Liver (tissue), 8 donors: ENCODE measurements at regions not wholly inside any gene's neighbourhood (a gene's known extent, or its start where the extent isn't known, plus 50 kb on each side); places are given as distances from the start of the nearest gene placed in this dataset.

ENCODE experiments used
- DNase-seq: peaks from one replicate; pipeline ENCODE4 v3.0.0-alpha.2; 2017; ENCODE audit warnings: low spot score
- H3K27ac ChIP-seq, 2 donors: one replicate each; pipeline ENCODE4 v1.7.0; 2013; ENCODE audit warnings: inconsistent platforms in 2 of 2, low read length in 2 of 2, control low read depth in 1 of 2, low read depth in 1 of 2, mild to moderate bottlenecking in 1 of 2
- H3K27me3 ChIP-seq, 4 donors: one replicate each; pipeline versions ENCODE4 v1.6.1 to v1.7.0; 2013; ENCODE audit warnings: low read length in 3 of 4, inconsistent platforms in 1 of 4, mild to moderate bottlenecking in 1 of 4, moderate library complexity in 1 of 4; ENCODE audit not compliant: control insufficient read depth in 4 of 4, insufficient read depth in 4 of 4
- H3K36me3 ChIP-seq, 4 donors: one replicate each; pipeline versions ENCODE4 v1.6.1 to v1.7.0; 2013; ENCODE audit warnings: low read length in 3 of 4, mild to moderate bottlenecking in 3 of 4, low read depth in 1 of 4, moderate library complexity in 1 of 4; ENCODE audit not compliant: control insufficient read depth in 4 of 4, insufficient read depth in 3 of 4
- H3K4me1 ChIP-seq, 4 donors: one replicate each; pipeline versions ENCODE4 v1.6.1 to v1.7.0; 2013; ENCODE audit warnings: low read length in 3 of 4, mild to moderate bottlenecking in 3 of 4, moderate library complexity in 1 of 4; ENCODE audit not compliant: control insufficient read depth in 4 of 4, insufficient read depth in 4 of 4
- H3K4me3 ChIP-seq, 3 donors: one replicate each; pipeline versions ENCODE4 v1.6.1 to v1.7.0; 2013; ENCODE audit warnings: low read length in 3 of 3, control low read depth in 1 of 3, low read depth in 1 of 3, mild to moderate bottlenecking in 1 of 3
- H3K9ac ChIP-seq, 2 donors: one replicate each; pipeline ENCODE4 v1.7.0; 2013; ENCODE audit warnings: low read length in 2 of 2, mild to moderate bottlenecking in 2 of 2, moderate library complexity in 2 of 2, control low read depth in 1 of 2, low read depth in 1 of 2
- H3K9me3 ChIP-seq, 4 donors: one replicate each; pipeline versions ENCODE4 v1.6.1 to v1.7.0; 2013; ENCODE audit warnings: low read length in 3 of 4; ENCODE audit not compliant: control insufficient read depth in 4 of 4
- ATF3 ChIP-seq: IDR thresholded peaks from 2 replicates; pipeline ENCODE4 v1.6.1; 2016; ENCODE audit warnings: antibody characterized with exemption
- CTCF ChIP-seq: fragments of 150-350 bp; IDR thresholded peaks from 2 replicates; pipeline ENCODE4 v1.5.1; 2017; ENCODE audit warnings: improper control_type of control experiment, low read depth, low read length; ENCODE audit not compliant: missing input control
- EGR1 ChIP-seq, 2 donors: IDR thresholded peaks; 2 replicates each; pipeline ENCODE4 v1.6.1; 2016 to 2018; ENCODE audit warnings: antibody characterized with exemption in 2 of 2, low read depth in 2 of 2
- FOXA2 ChIP-seq: IDR thresholded peaks from 2 replicates; pipeline ENCODE4 v1.6.1; 2016; ENCODE audit warnings: antibody characterized with exemption
- GABPA ChIP-seq, 2 donors: IDR thresholded peaks in 1 of 2; conservative IDR thresholded peaks in 1 of 2; 2 replicates each; pipeline ENCODE4 v1.6.1; 2016; ENCODE audit warnings: antibody characterized with exemption in 2 of 2, mild to moderate bottlenecking in 1 of 2, moderate library complexity in 1 of 2
- HNF4A ChIP-seq, 2 donors: conservative IDR thresholded peaks; 2 replicates each; pipeline ENCODE4 v1.6.1; 2016; ENCODE audit warnings: antibody characterized with exemption in 2 of 2, mild to moderate bottlenecking in 2 of 2
- HNF4G ChIP-seq: IDR thresholded peaks from 2 replicates; pipeline ENCODE4 v1.6.1; 2016; ENCODE audit warnings: antibody characterized with exemption
- JUND ChIP-seq, 2 donors: IDR thresholded peaks; 2 replicates each; pipeline ENCODE4 v1.6.1; 2016; ENCODE audit warnings: antibody characterized with exemption in 2 of 2
- MAX ChIP-seq: IDR thresholded peaks from 2 replicates; pipeline ENCODE4 v1.6.1; 2016; ENCODE audit warnings: antibody characterized with exemption
- NR2F2 ChIP-seq: IDR thresholded peaks from 2 replicates; pipeline ENCODE4 v1.6.1; 2016; ENCODE audit warnings: antibody characterized with exemption
- RAD21 ChIP-seq, 2 donors: IDR thresholded peaks; 2 replicates each; pipeline ENCODE4 v1.6.1; 2016; ENCODE audit warnings: antibody characterized with exemption in 2 of 2, mild to moderate bottlenecking in 2 of 2
- REST ChIP-seq: IDR thresholded peaks from 2 replicates; pipeline ENCODE4 v1.6.1; 2016; ENCODE audit warnings: antibody characterized with exemption, mild to moderate bottlenecking
- RXRA ChIP-seq, 2 donors: IDR thresholded peaks; 2 replicates each; pipeline ENCODE4 v1.6.1; 2017 to 2018; ENCODE audit warnings: antibody characterized with exemption in 2 of 2, mild to moderate bottlenecking in 1 of 2
- SP1 ChIP-seq: IDR thresholded peaks from 2 replicates; pipeline ENCODE4 v1.6.1; 2018; ENCODE audit warnings: antibody characterized with exemption, mild to moderate bottlenecking
- TAF1 ChIP-seq: conservative IDR thresholded peaks from 2 replicates; pipeline ENCODE4 v1.6.1; 2016; ENCODE audit warnings: antibody characterized with exemption, mild to moderate bottlenecking
- YY1 ChIP-seq: IDR thresholded peaks from 2 replicates; pipeline ENCODE4 v1.6.1; 2016; ENCODE audit warnings: antibody characterized with exemption, mild to moderate bottlenecking
- ZBTB33 ChIP-seq: IDR thresholded peaks from 2 replicates; pipeline ENCODE4 v1.6.1; 2016; ENCODE audit warnings: antibody characterized with exemption
- WGBS: extraction: QIAGEN DNeasy Blood & Tissue Kit; methylation state at CpG from one replicate; pipeline ENCODE4 v1.1.7; 2013; 5-methylcytosine and 5-hydroxymethylcytosine counted together
- donor health status: healthy.
- donor health status: healthy.
- donor health status: healthy.
- donor health status: healthy.
- donor health status: healthy.

- WGBS = 80% methylated on average over 16 of the region's 16 CpGs
- H3K27me3 ChIP-seq = no peaks in the 10 kb centered on the region
- no peak for TF ChIP-seq CTCF
- TF ChIP-seq JUND (IDR thresholded peaks at IDR 0.05) = no peak
- no peak for TF ChIP-seq RXRA (IDR thresholded peaks at IDR 0.05)
- TF ChIP-seq ZBTB33 = no peak
- TF ChIP-seq FOXA2 = no peak
- TF ChIP-seq NR2F2 = no peak
- no peak for TF ChIP-seq SP1
- no peak for TF ChIP-seq ATF3
- TF ChIP-seq MAX = no peak
- TF ChIP-seq EGR1 (IDR thresholded peaks at IDR 0.05; ENCODE audit: low read depth in 2 of 2) = no peak
- no peak for TF ChIP-seq HNF4A (conservative IDR thresholded peaks at IDR 0.05)
- TF ChIP-seq YY1 = no peak
- no peak for TF ChIP-seq REST
- TF ChIP-seq RAD21 (IDR thresholded peaks at IDR 0.05) = no peak
- TF ChIP-seq HNF4G = no peak
- no peak overlapping the region for H3K4me3 ChIP-seq
- no peak for DNase-seq
- H3K4me1 ChIP-seq = no peaks in the 10 kb centered on the region
- H3K36me3 ChIP-seq = no peaks in the 10 kb centered on the region
- H3K9ac ChIP-seq = no peak overlapping the region
- no peak overlapping the region for H3K27ac ChIP-seq
- no peaks in the 10 kb centered on the region for H3K9me3 ChIP-seq
Measured at GRCh38 chr11:134504146-134504905, 92.3 kb upstream of the B3GAT1 start.

GRCh38 chr11:134503596-134503995 lies 91.6 kb upstream of the B3GAT1 start:
- no peaks in the 10 kb centered on the region for H3K36me3 ChIP-seq
- no peaks in the 10 kb centered on the region for H3K27me3 ChIP-seq
- no peaks in the 10 kb centered on the region for H3K9me3 ChIP-seq
- no peak for DNase-seq
- no peak for TF ChIP-seq HNF4G
- no peak for TF ChIP-seq NR2F2
- TF ChIP-seq GABPA (IDR thresholded peaks at IDR 0.05 in 1 of 2, conservative IDR thresholded peaks at IDR 0.05 in 1 of 2) = no peak
- TF ChIP-seq TAF1 = no peak
- TF ChIP-seq HNF4A (conservative IDR thresholded peaks at IDR 0.05) = no peak
- no peak overlapping the region for H3K27ac ChIP-seq
- H3K9ac ChIP-seq = no peak overlapping the region
- H3K4me3 ChIP-seq = no peak overlapping the region
- H3K4me1 ChIP-seq = peaks cover 0 to 3% (median 1%) of the 10 kb centered on the region in 4 donors
- 94% methylated on average over 16 of the region's 16 CpGs for WGBS
